HG03097 (cell line): ENCODE measurements at regions not wholly inside any gene's neighbourhood (a gene's known extent, or its start where the extent isn't known, plus 50 kb on each side); places are given as distances from the start of the nearest gene placed in this dataset.
"Not testable (repeated sequence)": the region's sequence is repeated elsewhere in the genome, so short reads cannot be mapped to it uniquely, and the experiment has no call there.

ENCODE experiments used
- ATAC-seq: cut with Tn5 transposase; IDR thresholded peaks from one replicate; pipeline ENCODE4 v1.9.1; 2021; ENCODE audit not compliant: unreplicated experiment, low FRiP score

DNA sequence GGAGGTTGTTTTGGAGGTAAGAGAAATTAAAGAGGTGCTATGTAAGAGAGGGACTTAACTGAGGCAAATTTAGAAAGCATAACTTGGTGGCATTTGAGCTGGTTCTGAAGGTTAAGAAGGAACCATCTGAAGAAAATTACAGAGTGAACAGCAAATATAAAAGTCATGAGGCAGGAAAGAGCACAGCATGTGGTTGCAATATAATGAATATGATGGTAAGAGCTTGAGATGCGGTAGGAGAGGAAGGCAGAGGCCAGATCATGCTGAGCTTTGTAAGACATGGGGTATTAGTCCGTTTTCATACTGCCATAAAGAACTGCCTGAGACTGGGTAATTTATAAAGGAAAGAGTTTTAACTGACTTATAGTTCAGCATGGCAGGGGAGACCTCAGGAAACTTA lies 279.1 kb downstream of the UTRN start:
- ATAC-seq = no peak

DNA sequence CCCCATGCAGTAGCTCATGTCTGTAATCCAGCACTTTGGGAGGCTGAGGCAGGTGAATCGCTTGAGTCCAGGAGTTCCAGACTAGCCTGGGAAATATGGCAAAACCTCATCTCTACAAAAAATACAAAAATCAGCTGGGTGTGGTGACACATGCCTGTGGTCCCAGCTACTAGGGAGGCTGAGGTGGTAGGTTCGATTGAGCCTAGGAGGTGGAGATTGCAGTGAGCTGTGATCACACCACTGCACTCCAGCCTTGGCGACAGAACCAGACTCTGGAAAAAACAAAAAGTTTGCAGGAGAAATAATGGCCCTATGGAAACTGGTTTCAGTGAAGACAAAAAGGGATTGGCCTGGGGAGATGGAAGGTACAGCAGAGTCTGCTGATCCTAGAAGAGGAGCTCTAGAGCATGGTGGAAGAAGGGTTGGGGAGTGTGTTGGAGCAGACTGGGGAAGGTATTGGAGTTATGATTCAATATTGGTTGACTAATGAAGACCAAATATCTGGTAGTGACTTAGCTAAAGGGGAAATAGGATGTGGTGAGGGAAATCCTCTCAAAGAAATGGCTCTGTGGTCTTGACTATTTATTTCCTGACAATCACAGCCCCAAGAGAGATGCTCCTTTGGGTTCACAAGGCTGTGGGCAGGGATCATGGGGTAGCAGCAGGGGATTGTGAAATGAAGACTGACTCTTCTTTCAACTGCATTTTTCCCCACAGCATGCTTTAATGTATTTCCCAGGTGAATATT lies 281.9 kb downstream of the UTRN start:
- ATAC-seq = no peak

DNA sequence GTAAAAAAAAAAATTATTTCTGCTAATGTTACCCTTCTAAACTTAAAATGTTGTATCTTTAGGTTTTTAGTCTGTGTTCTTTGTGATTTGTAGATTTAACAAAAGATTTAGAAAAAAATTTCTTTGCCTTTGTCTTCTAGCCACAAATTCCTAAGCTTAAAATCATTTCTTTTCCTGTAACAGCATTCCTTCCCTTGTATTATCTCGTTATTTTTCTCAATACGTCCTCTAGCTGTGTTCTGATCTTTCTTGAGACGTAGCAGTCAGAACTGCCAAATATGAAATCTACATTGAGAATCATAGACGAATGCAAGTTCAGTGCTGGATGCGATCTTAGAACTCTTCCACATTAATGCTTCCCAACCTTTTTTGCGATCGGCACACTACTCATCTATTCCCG lies 283.1 kb downstream of the UTRN start:
- no peak for ATAC-seq

DNA sequence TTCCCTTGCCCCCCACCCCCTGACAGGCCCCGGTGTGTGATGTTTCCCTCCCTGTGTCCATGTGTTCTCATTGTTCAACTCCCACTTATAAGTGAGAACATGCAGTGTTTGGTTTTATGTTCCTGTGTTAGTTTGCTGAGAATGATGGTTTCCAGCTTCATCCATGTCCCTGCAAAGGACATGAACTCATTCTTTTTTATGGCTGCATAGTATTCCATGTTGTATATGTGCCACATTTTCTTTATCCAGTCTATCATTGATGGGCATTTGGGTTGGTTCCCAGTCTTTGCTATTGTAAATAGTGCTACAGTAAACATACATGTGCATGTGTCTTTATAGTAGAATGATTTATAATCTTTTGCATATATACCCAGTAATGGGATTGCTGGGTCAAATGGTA lies 287.4 kb downstream of the UTRN start:
- ATAC-seq = not testable (repeated sequence)

DNA sequence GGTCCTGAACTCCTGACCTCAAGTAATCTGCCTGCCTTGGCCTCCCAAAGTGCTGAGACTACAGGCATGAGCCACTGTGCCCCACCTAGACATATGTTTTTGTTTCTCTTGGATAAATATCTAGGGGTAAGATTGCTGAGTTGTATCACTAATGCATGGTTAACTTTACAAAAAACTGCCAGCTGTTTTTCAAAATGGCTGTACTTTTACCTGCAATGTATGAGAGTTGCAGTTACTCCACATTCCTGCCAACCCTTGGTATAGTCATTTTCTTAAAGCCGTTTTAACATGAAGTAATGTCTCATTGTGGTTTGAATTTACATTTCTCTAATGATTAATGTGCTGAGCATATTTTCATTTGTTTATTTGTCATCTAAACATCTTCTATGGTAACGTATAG lies 289.7 kb downstream of the UTRN start:
- ATAC-seq = no peak

DNA sequence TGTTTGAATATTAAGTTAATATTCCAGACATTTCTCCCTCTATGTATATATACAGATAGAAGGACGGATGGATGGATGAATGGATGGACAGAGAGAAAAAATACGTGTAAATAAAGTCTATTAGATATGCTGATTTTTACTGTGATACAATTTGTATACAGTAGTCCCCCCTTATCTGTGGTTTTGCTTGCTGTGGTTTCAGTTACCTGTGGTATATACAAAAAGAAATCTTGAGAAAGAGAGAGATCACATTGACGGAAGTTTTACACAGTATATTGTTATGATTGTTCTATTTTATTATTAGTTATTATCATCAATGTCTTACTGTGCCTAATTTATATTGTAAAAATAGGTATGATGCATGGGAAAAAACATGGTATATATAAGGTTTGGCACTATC lies 290.2 kb downstream of the UTRN start:
- no peak for ATAC-seq

DNA sequence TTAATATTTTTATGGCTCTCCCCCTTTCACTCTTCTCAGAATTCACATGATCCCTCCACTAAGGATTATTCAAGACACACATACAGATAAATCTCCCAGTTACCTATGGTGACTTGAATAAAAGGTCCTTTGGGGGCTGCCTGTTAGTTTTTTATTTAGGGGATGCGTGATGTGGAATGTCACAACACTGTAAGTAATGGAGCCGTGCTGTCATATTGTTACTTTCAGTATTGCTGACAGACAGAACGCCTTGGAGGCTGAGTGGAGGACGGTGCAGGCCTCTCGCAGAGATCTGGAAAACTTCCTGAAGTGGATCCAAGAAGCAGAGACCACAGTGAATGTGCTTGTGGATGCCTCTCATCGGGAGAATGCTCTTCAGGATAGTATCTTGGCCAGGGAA lies 291.7 kb downstream of the UTRN start:
- ATAC-seq = no peak

DNA sequence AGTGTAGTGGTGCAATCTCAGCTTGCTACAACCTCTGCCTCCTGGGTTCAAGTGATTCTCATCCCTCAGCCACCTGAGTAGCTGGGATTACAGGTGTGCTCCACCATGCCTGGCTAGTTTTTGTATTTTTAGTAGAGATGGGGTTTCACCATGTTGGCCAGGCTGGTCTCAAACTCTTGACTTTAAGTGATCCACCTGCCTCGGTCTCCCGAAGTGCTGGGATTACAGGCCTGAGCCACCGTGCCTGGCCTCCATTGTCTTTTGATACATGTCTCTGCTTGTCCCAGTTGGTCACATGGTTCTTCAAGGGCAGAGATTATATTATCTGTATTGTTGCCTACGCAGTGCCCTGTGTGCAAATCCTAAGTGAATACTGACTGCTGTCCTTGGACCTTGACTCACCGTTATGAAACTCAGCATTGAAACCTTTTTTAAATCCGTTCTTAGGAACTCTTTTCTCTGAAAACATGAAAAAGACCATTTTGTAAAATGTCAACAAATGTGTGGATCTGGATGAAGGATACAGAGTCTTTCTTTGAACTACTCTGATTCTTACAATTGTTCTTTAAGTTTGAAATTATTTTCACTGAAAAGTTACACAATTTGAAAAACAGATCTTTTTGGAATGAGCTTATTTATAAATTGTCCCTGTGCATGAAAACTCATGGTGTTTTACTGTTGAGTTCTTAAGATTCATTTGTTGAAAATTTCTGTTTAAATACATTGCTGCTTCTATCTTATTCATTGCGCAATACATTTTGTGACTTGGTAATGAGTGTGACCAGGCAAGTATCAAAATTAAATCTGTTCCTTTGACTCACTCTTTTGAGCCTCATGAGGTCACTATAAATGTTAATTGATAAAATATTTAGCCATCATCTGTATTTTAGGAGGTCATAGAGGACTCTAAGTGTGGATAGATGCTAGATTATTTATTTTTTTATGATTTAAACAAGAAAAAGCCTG lies 293.5 kb downstream of the UTRN start:
- no peak for ATAC-seq

DNA sequence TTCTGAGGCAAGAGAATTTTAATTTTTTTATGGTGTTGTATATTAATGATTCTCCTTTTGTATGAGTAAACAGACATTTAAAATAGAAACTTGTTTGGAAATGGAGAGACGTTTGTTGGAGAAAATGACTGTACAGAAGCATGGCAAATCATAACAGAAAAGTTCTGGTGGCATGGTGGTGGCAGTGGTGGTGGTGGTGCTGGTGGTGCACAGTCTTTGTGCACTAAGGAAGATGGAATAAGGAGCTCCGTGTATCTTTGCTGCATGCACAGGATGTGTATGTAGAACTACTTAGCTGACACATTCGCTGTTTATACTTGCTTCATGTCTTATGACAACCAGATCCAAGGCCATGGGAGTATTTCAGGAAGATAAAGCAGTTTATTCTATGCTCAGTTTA lies 294.9 kb downstream of the UTRN start:
- no peak for ATAC-seq

DNA sequence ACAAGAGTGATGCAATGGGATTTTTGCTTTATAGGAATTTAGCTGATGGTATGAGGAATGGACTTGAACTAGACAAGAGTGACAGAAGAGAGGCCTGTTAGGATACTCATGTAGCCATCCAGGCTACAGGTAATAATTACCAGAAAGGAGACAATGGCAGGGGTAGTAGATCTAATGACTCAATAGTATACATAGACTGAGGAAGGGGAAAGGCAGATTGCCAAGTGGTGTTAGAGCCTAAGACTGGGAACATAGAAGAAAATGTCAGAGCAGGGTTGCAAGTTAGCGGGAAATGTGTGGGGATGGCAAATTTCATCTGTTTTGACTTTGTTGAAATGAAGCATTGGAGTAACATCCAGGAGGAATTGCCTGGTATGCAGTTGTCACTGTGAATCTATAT lies 295.6 kb downstream of the UTRN start:
- ATAC-seq = no peak

DNA sequence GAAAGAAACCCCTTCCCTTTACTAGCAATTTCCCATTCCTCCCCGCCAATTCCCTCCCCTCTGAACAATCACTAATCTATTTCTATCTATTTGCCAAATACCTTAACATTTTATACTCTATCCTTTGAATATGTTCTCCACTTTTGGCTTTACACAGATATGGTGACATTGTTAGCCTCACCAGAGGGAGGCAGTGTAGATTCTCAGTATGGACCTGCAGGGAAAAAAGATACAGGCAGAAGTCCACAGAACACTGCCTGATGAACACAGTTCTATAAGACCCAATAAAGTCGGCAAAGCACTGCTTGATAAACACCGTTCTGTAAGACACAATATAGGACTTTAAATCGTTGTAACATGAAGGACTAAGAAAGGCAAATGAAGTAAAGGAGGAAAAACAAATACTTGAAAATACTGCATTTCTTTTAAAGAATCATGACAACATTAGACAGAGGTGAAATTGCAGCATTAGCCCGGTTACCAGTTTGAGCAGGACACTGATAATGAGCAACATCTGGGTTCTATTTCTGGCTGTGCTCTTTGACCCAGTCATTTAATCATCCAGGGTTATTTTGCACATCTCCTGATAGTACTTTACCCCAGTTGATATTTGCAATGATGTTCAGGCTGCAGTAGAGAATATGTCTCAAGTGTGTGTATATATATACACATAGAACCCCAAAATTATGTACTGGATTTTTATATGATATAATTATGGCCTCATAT lies 296.8 kb downstream of the UTRN start:
- ATAC-seq = no peak

DNA sequence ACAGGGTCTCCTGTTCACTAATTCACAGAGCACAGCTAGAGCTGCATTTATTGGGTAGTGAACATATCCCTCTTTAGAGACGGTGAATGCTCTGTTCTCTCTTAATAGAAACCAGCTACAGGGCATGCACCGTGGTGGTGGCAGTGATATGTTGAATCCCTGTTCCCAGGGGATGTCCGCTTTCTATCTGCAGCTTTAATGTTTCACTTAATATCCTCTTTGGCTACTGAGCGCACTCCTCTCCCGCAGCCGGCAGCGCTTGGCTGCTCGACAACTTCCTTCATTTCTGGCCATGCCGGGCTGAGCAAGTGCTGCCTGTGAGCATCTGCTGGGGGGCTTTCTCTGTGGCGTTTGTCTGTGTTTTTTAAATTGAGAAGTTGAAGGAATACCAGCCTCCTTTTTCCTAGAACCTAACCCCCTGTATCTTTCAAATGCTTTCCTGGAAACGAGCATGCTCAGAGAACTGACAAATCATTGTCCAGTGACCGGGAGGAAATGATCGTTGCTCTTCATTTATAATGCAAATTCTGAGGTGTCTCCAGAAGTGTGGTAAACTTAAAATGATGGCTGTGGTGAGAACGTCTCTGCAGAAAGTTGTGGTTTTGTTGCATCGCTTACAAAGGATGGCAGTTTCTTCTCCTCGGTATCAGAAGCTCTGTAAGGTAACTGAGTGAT lies 297.9 kb downstream of the UTRN start:
- ATAC-seq = peak; percentile 85

DNA sequence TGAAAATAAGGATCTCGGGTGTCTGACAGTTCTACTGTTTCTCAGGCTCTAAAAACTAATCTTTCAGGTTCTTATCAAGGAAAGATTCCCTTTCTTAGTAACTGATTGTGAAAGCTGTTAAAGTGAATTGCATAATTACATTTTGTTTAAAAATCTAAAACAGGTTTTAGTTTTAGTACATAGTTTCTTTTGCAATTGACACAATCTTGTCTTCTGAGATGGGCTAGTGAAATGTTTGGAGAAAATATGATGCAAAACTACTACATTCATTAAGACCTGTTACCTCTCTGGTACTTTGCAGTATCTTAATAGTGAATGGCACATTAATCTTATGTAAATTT lies 298.4 kb downstream of the UTRN start:
- no peak for ATAC-seq

DNA sequence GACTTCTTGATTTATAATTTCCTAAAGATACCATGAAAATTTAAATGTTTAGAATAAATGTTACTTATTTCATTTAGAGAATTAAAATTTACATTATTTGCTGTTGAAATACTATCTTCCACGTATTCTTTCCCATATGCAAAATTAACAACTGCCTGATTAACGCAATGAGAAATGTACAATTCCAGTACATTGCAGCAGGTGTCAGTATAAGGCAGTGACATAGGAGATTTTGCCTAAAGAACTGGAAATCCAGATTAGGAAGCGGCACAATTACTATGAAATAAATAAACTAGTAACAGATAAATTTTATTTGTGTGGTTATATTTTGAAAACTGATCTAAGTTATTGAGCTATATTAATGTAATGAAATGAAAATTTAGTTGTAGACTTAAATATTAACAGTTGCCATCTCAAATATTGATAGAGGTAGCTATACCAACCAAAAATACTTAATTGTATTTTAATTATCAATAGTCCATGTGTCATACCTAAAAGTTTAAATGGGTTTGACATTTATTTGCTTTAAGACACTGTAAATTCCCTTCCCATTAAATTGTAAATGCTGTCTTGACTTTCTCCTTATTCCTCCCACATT lies 300.2 kb downstream of the UTRN start:
- no peak for ATAC-seq

DNA sequence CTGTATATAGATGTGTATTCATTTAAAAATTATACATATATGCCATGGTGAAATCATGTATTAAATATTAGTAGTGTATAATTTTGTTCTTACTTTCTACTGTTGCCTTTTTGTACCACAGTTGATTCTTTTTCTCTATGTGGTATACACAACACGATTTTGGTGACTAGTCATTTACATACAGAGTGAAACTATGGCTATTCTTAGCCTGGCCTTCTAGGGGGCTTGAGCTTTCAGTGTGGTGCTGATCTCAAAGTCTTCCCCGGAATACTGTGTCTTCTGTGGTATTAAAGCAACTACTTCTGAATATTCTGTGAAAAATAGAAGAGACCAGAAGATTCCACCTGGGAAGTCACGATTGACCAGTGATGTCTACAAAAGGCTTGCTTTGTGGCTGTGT lies 301.9 kb downstream of the UTRN start:
- no peak for ATAC-seq

DNA sequence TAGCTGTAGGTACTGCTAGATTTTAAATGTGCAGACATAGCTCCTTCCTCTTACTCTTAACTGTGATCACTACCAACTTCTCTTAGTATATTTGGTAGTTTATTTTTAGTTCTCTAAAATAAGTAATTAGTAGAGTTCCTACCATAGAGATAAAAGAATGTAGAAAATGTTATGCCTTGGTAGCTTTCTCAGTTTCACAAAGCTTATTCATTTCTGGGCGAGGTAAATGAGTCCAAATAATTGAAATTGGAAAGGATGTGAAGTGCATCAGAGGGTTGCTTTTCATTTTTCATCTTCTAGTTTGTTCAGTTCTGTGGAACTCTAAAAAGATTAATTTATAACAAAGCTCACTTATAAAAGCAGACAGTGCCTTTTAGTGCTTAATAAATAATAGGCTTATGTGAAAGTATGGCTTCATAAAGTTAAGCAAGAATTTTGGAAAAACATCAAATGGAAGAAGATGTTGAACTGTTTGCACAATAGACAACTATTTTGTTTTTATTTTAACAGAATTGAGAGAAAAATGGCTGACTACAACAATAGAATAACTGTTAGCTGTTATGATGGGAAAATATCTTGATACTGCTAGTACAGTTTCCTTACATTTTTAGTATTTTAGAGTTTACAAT lies 303.7 kb downstream of the UTRN start:
- peak; percentile 71 for ATAC-seq

DNA sequence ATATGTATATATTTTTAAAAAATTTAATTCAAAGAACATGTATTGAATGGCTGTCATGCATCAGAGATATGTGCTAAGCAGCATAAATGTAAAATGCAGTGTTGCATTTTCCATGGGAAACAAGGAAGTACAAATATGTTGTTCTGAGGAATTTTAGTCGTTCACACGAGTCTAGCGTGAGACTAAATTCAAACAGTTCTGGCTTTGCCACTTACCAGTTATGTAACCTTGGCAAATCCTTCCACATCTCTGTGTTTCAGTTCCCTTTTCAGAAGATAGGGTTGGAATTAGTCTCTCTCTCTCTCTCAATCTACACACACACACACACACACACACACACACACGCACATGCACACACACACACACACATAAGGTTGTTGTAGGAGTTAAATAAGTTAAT lies 305.4 kb downstream of the UTRN start:
- no peak for ATAC-seq

DNA sequence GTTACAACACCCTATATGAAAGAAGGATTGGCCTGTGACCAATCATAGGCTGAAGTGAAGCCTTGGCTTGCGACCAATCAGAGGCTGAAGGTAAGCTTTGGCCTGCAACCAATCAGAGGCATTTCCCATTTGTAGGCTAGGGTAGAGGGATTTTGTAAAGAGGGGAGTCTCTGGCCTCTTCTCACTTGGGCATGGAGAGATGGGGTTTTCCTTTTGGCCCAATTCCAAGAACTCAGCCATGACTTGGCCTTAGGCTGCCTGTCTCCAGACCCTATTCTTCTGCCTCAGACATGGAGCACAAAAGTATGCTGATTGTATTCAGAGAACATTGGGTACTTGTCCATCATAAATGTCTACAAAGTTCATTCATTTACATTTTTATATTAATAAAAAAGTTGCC lies 308.3 kb downstream of the UTRN start:
- no peak for ATAC-seq

DNA sequence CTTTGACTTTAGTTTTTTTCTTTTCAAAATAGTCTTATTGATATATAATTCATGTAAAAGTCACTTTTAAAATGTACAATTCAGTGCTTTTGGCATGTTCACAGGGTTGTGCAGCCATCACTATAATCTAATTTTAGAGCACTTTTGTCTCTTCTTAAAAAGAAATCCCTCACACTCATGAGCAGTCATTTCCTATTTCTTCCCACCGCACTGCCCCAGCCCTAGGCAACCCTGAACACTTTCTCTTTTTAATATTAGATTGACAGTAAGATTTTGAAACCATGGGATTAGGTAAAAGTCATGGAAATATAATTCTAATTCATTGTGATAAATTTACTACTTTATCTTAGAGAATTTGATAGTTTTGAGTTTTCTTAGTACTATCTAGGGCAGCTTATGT lies 309.4 kb downstream of the UTRN start:
- ATAC-seq = no peak

DNA sequence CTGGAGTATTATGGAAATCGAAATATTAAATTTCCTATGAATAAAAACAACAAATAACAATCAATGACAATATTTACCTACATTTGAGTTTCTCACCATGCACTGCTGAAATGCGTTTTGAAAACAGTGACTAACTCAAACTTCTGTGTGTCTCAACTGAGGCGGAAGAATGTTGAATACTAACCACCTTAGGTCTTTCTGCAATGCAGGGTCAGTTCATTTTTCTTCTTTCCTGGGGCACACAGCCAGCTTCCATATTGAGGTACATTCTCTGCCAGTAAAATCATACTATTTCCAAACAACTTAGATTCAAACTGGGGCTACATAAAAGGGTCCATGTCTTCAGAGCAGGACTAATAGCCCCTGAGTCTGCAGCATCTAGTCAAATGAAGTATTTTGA lies 310.1 kb downstream of the UTRN start:
- ATAC-seq = no peak
